ENCODE measurements at regions not wholly inside any gene's neighbourhood (a gene's known extent, or its start where the extent isn't known, plus 50 kb on each side); places are given as distances from the start of the nearest gene placed in this dataset.

DNA sequence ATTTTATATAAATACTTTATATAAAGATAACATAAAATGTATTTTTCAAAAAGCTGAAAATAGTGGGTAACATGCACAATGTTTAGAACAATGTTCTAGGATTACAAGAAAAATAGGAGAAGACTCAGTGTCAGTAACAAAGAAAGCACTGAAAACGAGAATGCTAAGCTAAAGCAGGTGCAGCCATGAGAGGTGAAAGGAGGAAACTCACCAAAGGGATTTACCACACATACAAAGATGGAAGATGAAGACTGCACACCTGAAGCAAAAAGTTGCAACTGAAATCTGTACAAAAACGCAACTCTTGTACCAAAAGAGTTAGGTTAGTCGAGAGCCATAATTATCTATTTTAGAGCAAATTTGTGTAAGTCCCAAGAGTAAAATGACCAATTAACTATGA, 1176.1 kb downstream of the LRFN5 start:
- no peak for TF ChIP-seq Cebpa-rat (IDR thresholded peaks at IDR 0.05)
- Histone ChIP-seq H3K4me1 (peaks cover 0 to 6% (median 0%) of the 10 kb centered on the region in 10 experiments; a peak in 1 of 20 replicates), H3K4me3 (no peak overlapping the region), H3K27ac (no peak overlapping the region), H3K9ac (no peak overlapping the region), H3K27me3 (no peaks in the 10 kb centered on the region), H3K36me3 (no peaks in the 10 kb centered on the region), H3K4me2 (no peak overlapping the region), H4K20me1 (no peaks in the 10 kb centered on the region), H3K9me3 (replicated peaks in 1 of 11) (peaks cover 13 to 25% (median 22%) of the 10 kb centered on the region in 11 experiments; a peak in 20 of 22 replicates)

DNA sequence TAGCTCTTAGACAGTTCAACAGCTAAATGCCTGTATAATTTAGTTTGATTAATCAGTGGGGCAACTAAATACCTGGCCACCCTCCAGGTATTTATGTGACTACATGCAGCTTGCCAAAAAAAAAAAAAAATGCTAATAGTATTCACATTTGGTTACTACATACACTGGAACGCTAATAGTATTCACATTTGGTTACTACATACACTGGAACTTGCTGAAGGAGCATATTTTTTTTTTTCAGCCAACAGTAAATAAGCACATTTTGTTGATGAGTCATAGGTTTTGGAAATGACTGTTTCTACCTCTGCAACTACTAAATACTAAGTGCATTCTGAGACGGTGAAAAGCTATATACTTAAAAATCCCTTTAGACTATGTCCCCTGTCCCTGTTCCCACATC, 1172.3 kb downstream of the LRFN5 start:
- Histone ChIP-seq H3K4me2 (peak overlapping the region in 2 of 11 experiments; percentile 24 to 33; a peak in 1 of 22 replicates), H3K4me3 (no peak overlapping the region), H3K9ac (no peak overlapping the region), H3K9me3 (replicated peaks in 1 of 11) (peaks cover 0 to under 1% (median 0%) of the 10 kb centered on the region in 11 experiments; a peak in 2 of 22 replicates), H3K27ac (no peak overlapping the region), H3K4me1 (peaks cover 0 to 6% (median 0%) of the 10 kb centered on the region in 10 experiments; a peak in 1 of 20 replicates), H3K36me3 (no peaks in the 10 kb centered on the region), H4K20me1 (no peaks in the 10 kb centered on the region), H3K27me3 (no peaks in the 10 kb centered on the region)
- no peak for TF ChIP-seq Cebpa-rat (IDR thresholded peaks at IDR 0.05)

DNA sequence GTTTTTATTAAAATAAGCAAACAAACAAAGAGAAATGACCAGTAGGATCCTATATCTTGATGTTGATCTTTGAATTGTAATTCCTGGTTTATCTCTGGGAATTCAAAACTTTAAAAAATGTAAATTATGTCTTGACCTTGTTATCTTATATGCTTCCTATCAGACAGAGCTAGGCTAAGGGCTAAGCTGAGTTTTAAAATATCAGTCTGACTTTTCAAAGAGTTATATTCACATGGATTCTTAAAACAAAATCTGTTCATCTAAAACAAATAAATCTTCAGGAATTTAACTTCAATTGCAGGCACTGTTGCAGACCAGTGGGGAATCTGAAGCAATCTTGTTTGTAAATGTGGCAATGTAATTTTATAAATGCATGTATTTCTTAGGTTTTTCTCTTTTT, 1144.1 kb downstream of the LRFN5 start:
- Histone ChIP-seq H4K20me1 (no peaks in the 10 kb centered on the region), H3K9ac (no peak overlapping the region), H3K36me3 (no peaks in the 10 kb centered on the region), H3K4me2 (no peak overlapping the region), H3K9me3 (replicated peaks in 1 of 11) (no peaks in the 10 kb centered on the region), H3K27me3 (no peaks in the 10 kb centered on the region), H3K27ac (no peak overlapping the region), H3K4me1 (no peaks in the 10 kb centered on the region), H3K4me3 (no peak overlapping the region)
- TF ChIP-seq Cebpa-rat (IDR thresholded peaks at IDR 0.05) = no peak

DNA sequence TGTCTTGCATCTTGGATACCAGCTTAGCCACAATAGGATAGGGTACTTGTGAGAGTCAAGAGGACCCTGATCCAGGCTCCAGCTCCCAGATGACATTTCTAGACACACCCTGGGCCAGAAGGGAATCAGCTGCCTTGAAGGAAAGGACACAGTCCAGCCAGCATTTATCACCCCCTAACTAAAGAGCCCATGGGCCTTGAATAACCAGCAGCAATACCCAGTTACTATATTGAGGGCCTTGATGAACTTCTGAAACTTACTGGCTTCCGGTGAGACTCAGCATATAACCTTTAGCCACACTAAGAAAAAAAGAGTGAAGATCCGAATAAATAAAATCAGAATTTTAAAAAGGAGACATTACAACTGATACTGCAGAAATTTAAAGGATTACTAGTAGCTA, 1135.4 kb downstream of the LRFN5 start:
- no peaks in the 10 kb centered on the region for H3K27me3 ChIP-seq
- H3K4me1 ChIP-seq = no peaks in the 10 kb centered on the region
- H3K4me2 ChIP-seq = no peak overlapping the region
- no peak for TF ChIP-seq Cebpa-rat (IDR thresholded peaks at IDR 0.05)
- H3K27ac ChIP-seq = no peak overlapping the region
- H3K9ac ChIP-seq = no peak overlapping the region
- H4K20me1 ChIP-seq = no peaks in the 10 kb centered on the region
- no peak overlapping the region for H3K4me3 ChIP-seq
- H3K9me3 ChIP-seq (replicated peaks in 1 of 11) = no peaks in the 10 kb centered on the region
- no peaks in the 10 kb centered on the region for H3K36me3 ChIP-seq

DNA sequence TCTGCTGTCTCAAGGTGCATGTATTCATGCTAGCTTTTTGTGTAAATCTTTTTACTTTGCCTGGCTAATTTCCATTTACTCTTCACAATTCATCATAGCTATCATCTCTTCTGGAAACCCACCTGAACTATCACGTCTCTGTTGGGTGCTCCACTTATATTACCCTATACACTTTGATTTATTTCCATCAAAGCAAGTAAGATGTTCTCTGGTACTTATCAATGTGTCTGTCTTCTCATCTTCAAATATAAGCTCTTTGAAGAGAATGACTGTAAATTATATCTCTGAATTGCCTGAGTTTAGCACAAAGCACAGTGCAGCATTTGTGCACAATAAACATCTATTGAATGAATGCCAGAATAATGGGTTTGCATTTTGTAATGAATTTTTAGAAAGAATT, 1129.7 kb downstream of the LRFN5 start:
- Histone ChIP-seq H3K4me2 (no peak overlapping the region), H3K27ac (no peak overlapping the region), H3K9me3 (replicated peaks in 1 of 11) (no peaks in the 10 kb centered on the region), H4K20me1 (no peaks in the 10 kb centered on the region), H3K27me3 (no peaks in the 10 kb centered on the region), H3K4me3 (no peak overlapping the region), H3K9ac (no peak overlapping the region), H3K4me1 (peaks cover 0 to 12% (median 0%) of the 10 kb centered on the region in 10 experiments; a peak in 6 of 20 replicates), H3K36me3 (no peaks in the 10 kb centered on the region)
- TF ChIP-seq Cebpa-rat (IDR thresholded peaks at IDR 0.05) = no peak

DNA sequence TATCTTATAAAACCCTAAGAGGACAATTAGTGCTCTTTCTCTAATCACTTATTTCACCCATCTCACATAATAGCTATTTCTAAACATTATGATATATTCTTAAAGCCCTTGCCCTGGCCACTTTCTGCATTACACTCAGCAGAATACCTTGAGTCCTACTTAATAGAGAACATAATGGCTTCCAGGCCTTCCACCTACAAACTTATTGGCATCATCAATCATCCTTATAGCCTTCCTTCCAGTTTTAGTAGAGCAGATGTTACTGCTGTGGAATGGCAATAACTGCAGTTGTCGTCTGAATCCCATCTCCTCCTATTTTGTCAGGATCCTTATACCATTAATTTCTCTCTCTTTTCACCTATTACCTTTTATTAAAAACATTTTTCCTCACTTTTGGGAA, 1127.4 kb downstream of the LRFN5 start:
- H3K9me3 ChIP-seq (replicated peaks in 1 of 11) = no peaks in the 10 kb centered on the region
- no peaks in the 10 kb centered on the region for H4K20me1 ChIP-seq
- no peak overlapping the region for H3K27ac ChIP-seq
- H3K27me3 ChIP-seq = no peaks in the 10 kb centered on the region
- no peak overlapping the region for H3K9ac ChIP-seq
- TF ChIP-seq Cebpa-rat (IDR thresholded peaks at IDR 0.05) = no peak
- H3K4me1 ChIP-seq = peaks cover 0 to 12% (median 0%) of the 10 kb centered on the region in 10 experiments; a peak in 6 of 20 replicates
- H3K4me3 ChIP-seq = no peak overlapping the region
- H3K36me3 ChIP-seq = no peaks in the 10 kb centered on the region
- no peak overlapping the region for H3K4me2 ChIP-seq

DNA sequence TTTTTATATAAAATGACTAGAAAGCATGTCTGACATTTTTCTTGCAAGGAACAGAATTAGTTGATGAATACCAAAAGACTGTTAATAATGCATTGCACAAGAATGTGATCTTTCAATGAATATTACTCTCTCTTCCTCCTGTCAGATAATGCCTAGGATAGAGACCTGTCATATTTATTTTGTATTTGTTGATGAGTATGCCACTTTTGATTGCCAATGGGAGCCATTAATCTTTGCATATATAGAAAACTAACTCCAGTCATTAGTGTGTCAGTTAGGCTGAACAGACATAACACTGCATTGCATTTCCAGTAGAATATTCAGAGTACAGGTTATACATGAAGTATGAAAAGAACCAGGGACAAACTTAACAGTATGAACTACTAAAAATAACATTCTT, 1125.3 kb downstream of the LRFN5 start:
- Histone ChIP-seq H3K27me3 (no peaks in the 10 kb centered on the region), H3K9ac (no peak overlapping the region), H3K27ac (no peak overlapping the region), H3K9me3 (replicated peaks in 1 of 11) (no peaks in the 10 kb centered on the region), H3K36me3 (no peaks in the 10 kb centered on the region), H3K4me3 (no peak overlapping the region), H3K4me1 (peaks cover 0 to 12% (median 0%) of the 10 kb centered on the region in 10 experiments; a peak in 6 of 20 replicates), H4K20me1 (no peaks in the 10 kb centered on the region), H3K4me2 (no peak overlapping the region)
- no peak for TF ChIP-seq Cebpa-rat (IDR thresholded peaks at IDR 0.05)

DNA sequence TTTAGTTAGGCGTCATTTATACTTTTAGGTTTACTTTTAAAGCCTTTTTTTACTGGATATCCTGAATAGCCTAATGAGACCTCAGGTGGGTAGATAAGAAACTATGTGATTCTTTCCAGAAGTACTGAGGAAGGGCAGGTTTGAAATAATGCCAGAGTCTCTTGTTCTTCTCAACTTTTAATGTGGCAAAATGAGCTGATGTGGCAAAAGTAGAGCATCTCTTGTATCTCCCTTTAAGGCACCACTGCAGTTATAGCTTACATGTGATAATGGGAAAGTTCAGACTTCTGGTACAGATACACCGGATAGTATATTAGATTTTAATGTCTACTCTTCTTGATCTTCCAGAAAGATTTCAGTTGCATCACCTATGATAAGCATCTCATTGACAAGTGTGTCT, 1124.8 kb downstream of the LRFN5 start:
- peaks cover 0 to 12% (median 0%) of the 10 kb centered on the region in 10 experiments; a peak in 6 of 20 replicates for H3K4me1 ChIP-seq
- H4K20me1 ChIP-seq = no peaks in the 10 kb centered on the region
- H3K36me3 ChIP-seq = no peaks in the 10 kb centered on the region
- no peak overlapping the region for H3K4me2 ChIP-seq
- H3K9me3 ChIP-seq (replicated peaks in 1 of 11) = no peaks in the 10 kb centered on the region
- H3K9ac ChIP-seq = no peak overlapping the region
- H3K27me3 ChIP-seq = no peaks in the 10 kb centered on the region
- H3K4me3 ChIP-seq = no peak overlapping the region
- no peak overlapping the region for H3K27ac ChIP-seq
- TF ChIP-seq Cebpa-rat (IDR thresholded peaks at IDR 0.05) = no peak

DNA sequence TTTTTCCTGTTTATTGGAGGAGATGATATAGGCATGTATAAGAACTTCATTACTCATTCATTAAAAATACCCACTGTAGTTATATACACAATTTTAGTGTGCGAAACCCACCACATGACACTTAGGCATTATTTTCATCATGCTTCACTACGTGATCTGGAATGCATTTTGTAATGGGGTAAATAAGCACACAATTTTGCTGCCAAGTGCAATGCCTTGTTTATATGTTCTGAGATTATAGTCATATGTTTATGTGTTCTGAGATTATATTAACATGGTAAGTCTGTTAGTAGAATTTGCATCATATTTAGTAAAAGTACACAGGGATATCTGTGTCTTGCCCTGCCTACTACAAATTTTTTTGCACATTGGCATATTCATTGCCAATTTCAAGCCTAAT, 1123.0 kb downstream of the LRFN5 start:
- H3K9me3 ChIP-seq (replicated peaks in 1 of 11) = no peaks in the 10 kb centered on the region
- no peak for TF ChIP-seq Cebpa-rat (IDR thresholded peaks at IDR 0.05)
- H3K27me3 ChIP-seq = no peaks in the 10 kb centered on the region

DNA sequence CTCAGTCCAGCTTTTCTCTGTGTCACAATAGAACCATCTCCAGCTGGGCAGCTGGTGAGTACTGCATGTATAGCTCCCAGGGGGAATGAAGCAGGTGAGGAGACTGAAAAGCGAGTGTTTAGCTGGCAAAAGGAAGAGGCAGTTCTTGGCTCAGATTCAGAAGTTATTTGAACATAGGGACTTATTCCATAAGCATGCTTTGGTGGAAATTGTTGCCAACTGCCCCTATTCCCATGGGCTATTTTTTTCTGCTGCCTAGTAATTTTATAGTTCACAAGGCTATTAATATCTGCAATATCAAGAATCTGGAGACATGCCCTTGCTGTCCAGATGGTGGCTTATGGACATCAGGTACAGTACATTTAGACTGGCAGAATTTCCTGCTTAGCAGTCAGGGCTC, 1112.7 kb downstream of the LRFN5 start:
- Histone ChIP-seq H3K9me3 (replicated peaks in 1 of 11) (no peaks in the 10 kb centered on the region), H3K27me3 (no peaks in the 10 kb centered on the region), H3K4me3 (no peak overlapping the region), H3K4me2 (no peak overlapping the region), H3K4me1 (no peaks in the 10 kb centered on the region), H3K9ac (no peak overlapping the region), H4K20me1 (no peaks in the 10 kb centered on the region), H3K36me3 (no peaks in the 10 kb centered on the region), H3K27ac (no peak overlapping the region)
- TF ChIP-seq Cebpa-rat (IDR thresholded peaks at IDR 0.05) = no peak

More for the DNA sequence above, 1123.0 kb downstream of the LRFN5 start:
- Histone ChIP-seq H3K4me3 (no peak overlapping the region), H3K36me3 (no peaks in the 10 kb centered on the region), H4K20me1 (no peaks in the 10 kb centered on the region), H3K4me2 (no peak overlapping the region), H3K9ac (no peak overlapping the region), H3K27ac (no peak overlapping the region), H3K4me1 (peaks cover 0 to 3% (median 0%) of the 10 kb centered on the region in 10 experiments; a peak in 2 of 20 replicates)
